ENCODE measurements at regions not wholly inside any gene's neighbourhood (a gene's known extent, or its start where the extent isn't known, plus 50 kb on each side); places are given as distances from the start of the nearest gene placed in this dataset.

GRCh38 chr7:119232091-119232490 is 1007.6 kb downstream of the ANKRD7 start:
- Histone ChIP-seq H3K27me3 (ENCODE audit: insufficient read depth, low read depth, low read length) (no peaks in the 10 kb centered on the region), H3K9ac (ENCODE audit: low read length) (no peak overlapping the region), H4K20me1 (ENCODE audit: insufficient read depth) (no peaks in the 10 kb centered on the region), H2AFZ (ENCODE audit: low read depth, low read length) (no peak overlapping the region), H3K79me2 (replicated peaks; ENCODE audit: insufficient read depth, low read length) (no peaks in the 10 kb centered on the region), H3K4me3 (ENCODE audit: low read length) (no peak overlapping the region), H3K9me3 (ENCODE audit: low read length) (no peaks in the 10 kb centered on the region), H3K27ac (ENCODE audit: low read length) (no peak overlapping the region), H3F3A (ENCODE audit: insufficient read depth, low read length, poor library complexity, severe bottlenecking) (no peaks in the 10 kb centered on the region), H3K4me2 (ENCODE audit: low read length) (no peak overlapping the region), H3K9me2 (ENCODE audit: insufficient read depth, low read length) (peaks cover 2% of the 10 kb centered on the region), H3K36me3 (ENCODE audit: insufficient read depth, low read length) (no peaks in the 10 kb centered on the region)
- TF ChIP-seq EZH2 (IDR thresholded peaks at IDR 0.05; ENCODE audit: borderline replicate concordance, insufficient read depth, low read length, poor library complexity, severe bottlenecking) = no peak
- TF ChIP-seq CTCF (IDR thresholded peaks at IDR 0.05; ENCODE audit: poor library complexity, severe bottlenecking) = no peak
- TF ChIP-seq, protein P1, sequence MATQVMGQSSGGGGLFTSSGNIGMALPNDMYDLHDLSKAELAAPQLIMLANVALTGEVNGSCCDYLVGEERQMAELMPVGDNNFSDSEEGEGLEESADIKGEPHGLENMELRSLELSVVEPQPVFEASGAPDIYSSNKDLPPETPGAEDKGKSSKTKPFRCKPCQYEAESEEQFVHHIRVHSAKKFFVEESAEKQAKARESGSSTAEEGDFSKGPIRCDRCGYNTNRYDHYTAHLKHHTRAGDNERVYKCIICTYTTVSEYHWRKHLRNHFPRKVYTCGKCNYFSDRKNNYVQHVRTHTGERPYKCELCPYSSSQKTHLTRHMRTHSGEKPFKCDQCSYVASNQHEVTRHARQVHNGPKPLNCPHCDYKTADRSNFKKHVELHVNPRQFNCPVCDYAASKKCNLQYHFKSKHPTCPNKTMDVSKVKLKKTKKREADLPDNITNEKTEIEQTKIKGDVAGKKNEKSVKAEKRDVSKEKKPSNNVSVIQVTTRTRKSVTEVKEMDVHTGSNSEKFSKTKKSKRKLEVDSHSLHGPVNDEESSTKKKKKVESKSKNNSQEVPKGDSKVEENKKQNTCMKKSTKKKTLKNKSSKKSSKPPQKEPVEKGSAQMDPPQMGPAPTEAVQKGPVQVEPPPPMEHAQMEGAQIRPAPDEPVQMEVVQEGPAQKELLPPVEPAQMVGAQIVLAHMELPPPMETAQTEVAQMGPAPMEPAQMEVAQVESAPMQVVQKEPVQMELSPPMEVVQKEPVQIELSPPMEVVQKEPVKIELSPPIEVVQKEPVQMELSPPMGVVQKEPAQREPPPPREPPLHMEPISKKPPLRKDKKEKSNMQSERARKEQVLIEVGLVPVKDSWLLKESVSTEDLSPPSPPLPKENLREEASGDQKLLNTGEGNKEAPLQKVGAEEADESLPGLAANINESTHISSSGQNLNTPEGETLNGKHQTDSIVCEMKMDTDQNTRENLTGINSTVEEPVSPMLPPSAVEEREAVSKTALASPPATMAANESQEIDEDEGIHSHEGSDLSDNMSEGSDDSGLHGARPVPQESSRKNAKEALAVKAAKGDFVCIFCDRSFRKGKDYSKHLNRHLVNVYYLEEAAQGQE (IDR thresholded peaks at IDR 0.05; ENCODE audit: borderline replicate concordance) = no peak
- no peak for TF ChIP-seq TAF1 (IDR thresholded peaks at IDR 0.05; ENCODE audit: low read depth)
- TF ChIP-seq MXI1 (conservative IDR thresholded peaks at IDR 0.05; ENCODE audit: poor library complexity, severe bottlenecking) = no peak
- no peak for TF ChIP-seq POLR2AphosphoS5 (IDR thresholded peaks at IDR 0.05)
- no peak for TF ChIP-seq SMC3 (conservative IDR thresholded peaks at IDR 0.05; ENCODE audit: poor library complexity)
- no peak for TF ChIP-seq RAD21 (conservative IDR thresholded peaks at IDR 0.05)
- TF ChIP-seq EP300 (conservative IDR thresholded peaks at IDR 0.05; ENCODE audit: poor library complexity, severe bottlenecking) = no peak

GRCh38 chr7:119233015-119233414 is 1008.5 kb downstream of the ANKRD7 start:
- no peak overlapping the region for H3K27ac ChIP-seq (ENCODE audit: low read length)
- TF ChIP-seq EZH2 (IDR thresholded peaks at IDR 0.05; ENCODE audit: borderline replicate concordance, insufficient read depth, low read length, poor library complexity, severe bottlenecking) (no peak), TAF1 (IDR thresholded peaks at IDR 0.05; ENCODE audit: low read depth) (no peak), EP300 (conservative IDR thresholded peaks at IDR 0.05; ENCODE audit: poor library complexity, severe bottlenecking) (no peak), POLR2AphosphoS5 (IDR thresholded peaks at IDR 0.05) (no peak), CTCF (IDR thresholded peaks at IDR 0.05; ENCODE audit: poor library complexity, severe bottlenecking) (no peak), MXI1 (conservative IDR thresholded peaks at IDR 0.05; ENCODE audit: poor library complexity, severe bottlenecking) (no peak), RAD21 (conservative IDR thresholded peaks at IDR 0.05) (no peak), SMC3 (conservative IDR thresholded peaks at IDR 0.05; ENCODE audit: poor library complexity) (no peak)
- TF ChIP-seq, protein P1 (IDR thresholded peaks at IDR 0.05; ENCODE audit: borderline replicate concordance) = no peak
- no peak overlapping the region for H2AFZ ChIP-seq (ENCODE audit: low read depth, low read length)

More at GRCh38 chr7:119233015-119233414, 1008.5 kb downstream of the ANKRD7 start:
- Histone ChIP-seq H3K9me3 (ENCODE audit: low read length) (no peaks in the 10 kb centered on the region), H3K79me2 (replicated peaks; ENCODE audit: insufficient read depth, low read length) (no peaks in the 10 kb centered on the region), H3F3A (ENCODE audit: insufficient read depth, low read length, poor library complexity, severe bottlenecking) (no peaks in the 10 kb centered on the region), H3K36me3 (ENCODE audit: insufficient read depth, low read length) (no peaks in the 10 kb centered on the region), H4K20me1 (ENCODE audit: insufficient read depth) (no peaks in the 10 kb centered on the region), H3K27me3 (ENCODE audit: insufficient read depth, low read depth, low read length) (no peaks in the 10 kb centered on the region), H3K4me2 (ENCODE audit: low read length) (no peak overlapping the region), H3K4me3 (ENCODE audit: low read length) (no peak overlapping the region), H3K9ac (ENCODE audit: low read length) (no peak overlapping the region), H3K9me2 (ENCODE audit: insufficient read depth, low read length) (peaks cover 2% of the 10 kb centered on the region)

Data from neural cell (in vitro differentiated cells).